BE2C (cell line): ENCODE measurements at regions not wholly inside any gene's neighbourhood (a gene's known extent, or its start where the extent isn't known, plus 50 kb on each side); places are given as distances from the start of the nearest gene placed in this dataset.

Experiments used
- DNase-seq: peaks from one replicate; pipeline ENCODE4 v3.0.0-alpha.2; 2020
- H3K27me3 ChIP-seq: fragments of 250-450 bp; sonication (Bioruptor Pico); 2 replicates; pipeline ENCODE4 v1.5.1; 2020; ENCODE audit warnings: mild to moderate bottlenecking
- H3K36me3 ChIP-seq: fragments of 250-450 bp; sonication (Bioruptor Pico); 2 replicates; pipeline ENCODE4 v1.5.1; 2020; ENCODE audit warnings: mild to moderate bottlenecking
- H3K4me1 ChIP-seq: fragments of 250-450 bp; sonication (Bioruptor Pico); 2 replicates; pipeline ENCODE4 v1.5.1; 2020
- H3K4me3 ChIP-seq: 2 replicates; pipeline ENCODE4 v1.5.1; 2011; ENCODE audit warnings: low read depth, low read length
- H3K9me3 ChIP-seq: fragments of 250-450 bp; sonication (Bioruptor Pico); 2 replicates; pipeline ENCODE4 v1.5.1; 2020
- TF ChIP-seq, protein P1 (sequence below): IDR thresholded peaks from 2 replicates; pipeline ENCODE4 v1.5.1; 2012; ENCODE audit warnings: mild to moderate bottlenecking, low read depth, low read length

DNA sequence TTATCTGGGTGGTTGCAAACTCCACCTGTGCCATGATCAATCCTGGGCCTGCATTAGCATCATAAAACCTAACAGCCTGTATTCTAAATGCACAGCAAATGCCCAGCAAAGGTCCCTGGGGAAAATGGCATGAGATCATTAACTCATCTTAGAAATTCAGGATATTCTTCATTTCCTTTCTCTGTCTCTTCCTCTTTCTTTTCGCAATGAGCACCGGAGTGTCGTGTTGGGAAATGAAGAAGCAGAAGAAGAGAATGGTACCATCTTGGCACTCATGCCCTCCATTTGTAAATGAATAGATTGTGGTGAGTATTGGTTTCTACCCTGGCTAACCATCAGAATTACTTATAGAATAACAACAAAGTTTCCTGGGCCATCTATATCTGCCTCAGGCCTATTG is 193.6 kb downstream of the GALC start:
- no peak overlapping the region for H3K4me3 ChIP-seq
- no peak for DNase-seq
- TF ChIP-seq, protein P1, sequence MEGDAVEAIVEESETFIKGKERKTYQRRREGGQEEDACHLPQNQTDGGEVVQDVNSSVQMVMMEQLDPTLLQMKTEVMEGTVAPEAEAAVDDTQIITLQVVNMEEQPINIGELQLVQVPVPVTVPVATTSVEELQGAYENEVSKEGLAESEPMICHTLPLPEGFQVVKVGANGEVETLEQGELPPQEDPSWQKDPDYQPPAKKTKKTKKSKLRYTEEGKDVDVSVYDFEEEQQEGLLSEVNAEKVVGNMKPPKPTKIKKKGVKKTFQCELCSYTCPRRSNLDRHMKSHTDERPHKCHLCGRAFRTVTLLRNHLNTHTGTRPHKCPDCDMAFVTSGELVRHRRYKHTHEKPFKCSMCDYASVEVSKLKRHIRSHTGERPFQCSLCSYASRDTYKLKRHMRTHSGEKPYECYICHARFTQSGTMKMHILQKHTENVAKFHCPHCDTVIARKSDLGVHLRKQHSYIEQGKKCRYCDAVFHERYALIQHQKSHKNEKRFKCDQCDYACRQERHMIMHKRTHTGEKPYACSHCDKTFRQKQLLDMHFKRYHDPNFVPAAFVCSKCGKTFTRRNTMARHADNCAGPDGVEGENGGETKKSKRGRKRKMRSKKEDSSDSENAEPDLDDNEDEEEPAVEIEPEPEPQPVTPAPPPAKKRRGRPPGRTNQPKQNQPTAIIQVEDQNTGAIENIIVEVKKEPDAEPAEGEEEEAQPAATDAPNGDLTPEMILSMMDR: no peak
- H3K27me3 ChIP-seq: no peaks in the 10 kb centered on the region
- H3K36me3 ChIP-seq: no peaks in the 10 kb centered on the region
- no peaks in the 10 kb centered on the region for H3K9me3 ChIP-seq
- H3K4me1 ChIP-seq: no peaks in the 10 kb centered on the region

DNA sequence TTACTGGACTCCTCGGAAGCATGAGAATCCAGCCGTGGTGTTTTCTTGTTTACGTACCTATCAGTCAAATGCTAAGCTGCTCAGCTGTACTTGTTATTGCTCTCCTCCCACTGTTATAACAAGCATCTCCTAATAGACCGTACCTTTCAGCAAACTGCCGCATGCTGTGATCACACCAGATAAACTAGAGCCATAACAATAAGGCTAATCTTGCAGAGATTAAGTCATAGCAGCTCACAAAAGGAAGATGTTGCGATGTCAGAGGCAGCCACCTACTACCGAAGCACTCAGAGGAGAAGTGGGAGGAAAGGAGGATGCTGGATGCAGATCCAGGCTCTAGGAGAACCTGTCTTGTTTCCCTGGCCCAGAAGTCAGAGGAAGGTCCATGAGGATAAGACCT is 196.0 kb downstream of the GALC start:
- DNase-seq: no peak
- no peaks in the 10 kb centered on the region for H3K4me1 ChIP-seq
- no peaks in the 10 kb centered on the region for H3K27me3 ChIP-seq
- TF ChIP-seq, protein P1: no peak
- H3K9me3 ChIP-seq: no peaks in the 10 kb centered on the region
- H3K4me3 ChIP-seq: no peak overlapping the region
- no peaks in the 10 kb centered on the region for H3K36me3 ChIP-seq

DNA sequence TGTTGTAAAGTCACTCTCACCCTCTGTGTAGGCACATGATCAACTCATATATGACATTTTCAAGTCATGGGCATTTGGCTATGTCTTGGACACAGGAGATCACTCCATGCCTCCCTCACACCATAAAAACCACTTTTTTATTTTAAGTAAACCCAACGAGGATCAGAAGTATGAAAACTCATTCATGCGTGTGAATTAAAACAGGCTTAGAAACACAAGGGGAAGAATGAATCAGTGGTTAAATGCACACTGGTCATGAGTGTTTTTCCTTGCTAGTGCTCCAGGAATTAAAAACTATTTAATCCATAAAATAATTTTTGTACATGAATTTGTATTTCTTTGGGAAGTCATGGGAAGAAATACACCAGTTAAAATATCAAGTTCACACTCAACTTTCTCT is 198.4 kb downstream of the GALC start:
- no peaks in the 10 kb centered on the region for H3K36me3 ChIP-seq
- no peak overlapping the region for H3K4me3 ChIP-seq
- DNase-seq: no peak
- H3K27me3 ChIP-seq: no peaks in the 10 kb centered on the region
- TF ChIP-seq, protein P1: no peak
- H3K4me1 ChIP-seq: no peaks in the 10 kb centered on the region
- H3K9me3 ChIP-seq: no peaks in the 10 kb centered on the region

DNA sequence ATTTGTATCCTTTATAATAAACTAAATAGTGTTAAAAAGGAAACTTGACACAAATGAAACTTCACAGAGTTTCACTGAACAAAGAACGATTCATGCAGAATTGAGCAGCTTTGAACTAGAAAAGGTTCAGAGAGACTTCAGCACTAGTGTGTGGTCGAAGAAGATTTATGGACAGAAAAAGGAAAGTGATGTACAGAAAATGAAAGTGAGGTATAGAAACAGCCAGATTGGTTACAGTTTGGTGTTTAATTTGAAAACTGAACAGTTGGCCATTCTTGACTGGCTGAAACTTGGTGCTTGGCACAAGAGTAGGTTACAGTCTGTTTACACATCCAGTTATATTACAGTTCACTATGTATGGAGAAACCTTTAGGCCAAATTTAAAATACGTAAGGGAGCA is 207.1 kb downstream of the GALC start:
- no peaks in the 10 kb centered on the region; the same call in 1 of the 2 replicates for H3K9me3 ChIP-seq
- H3K27me3 ChIP-seq: no peaks in the 10 kb centered on the region
- no peaks in the 10 kb centered on the region for H3K4me1 ChIP-seq
- TF ChIP-seq, protein P1: no peak
- H3K36me3 ChIP-seq: no peaks in the 10 kb centered on the region
- no peak for DNase-seq
- H3K4me3 ChIP-seq: no peak overlapping the region

DNA sequence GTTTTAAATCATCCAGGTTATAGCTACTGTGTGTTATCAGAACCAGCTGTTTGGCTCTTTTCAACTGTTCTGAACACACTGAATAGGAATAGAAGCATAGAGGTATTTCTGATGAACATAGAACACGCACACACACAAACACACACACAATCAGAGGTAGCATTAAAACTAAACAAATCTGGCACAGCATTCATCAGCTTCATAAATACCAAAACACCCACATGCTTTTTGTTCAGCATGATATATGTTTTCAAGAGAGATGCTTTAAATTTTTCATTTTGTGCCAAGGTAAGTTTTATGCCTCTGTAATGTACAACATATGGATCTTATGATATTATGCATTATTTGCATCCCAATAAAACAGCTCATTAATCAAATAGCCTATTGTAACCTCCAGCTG is 208.6 kb downstream of the GALC start:
- Histone ChIP-seq H3K27me3 (no peaks in the 10 kb centered on the region), H3K4me1 (no peaks in the 10 kb centered on the region), H3K4me3 (no peak overlapping the region), H3K36me3 (no peaks in the 10 kb centered on the region), H3K9me3 (no peaks in the 10 kb centered on the region; the same call in 1 of the 2 replicates)
- DNase-seq: no peak
- TF ChIP-seq, protein P1: no peak

DNA sequence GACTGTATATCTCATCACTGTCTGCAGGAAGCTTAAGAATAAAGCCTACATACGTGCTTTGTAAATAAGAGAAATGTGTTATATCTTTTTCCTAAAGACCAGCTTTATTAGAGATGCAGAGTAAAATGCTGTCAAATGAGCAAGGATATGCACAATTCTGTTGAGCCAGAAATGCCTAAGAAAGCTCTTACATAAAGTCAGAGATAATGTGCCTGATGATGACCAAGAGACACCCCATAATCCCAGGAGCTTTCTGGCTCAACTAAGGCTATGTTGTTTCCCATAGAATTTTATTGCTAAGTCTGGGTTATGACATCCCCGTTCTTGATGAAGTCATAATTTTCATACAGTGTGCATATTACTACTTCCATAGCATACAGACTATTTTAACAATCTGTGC is 209.9 kb downstream of the GALC start:
- H3K36me3 ChIP-seq: no peaks in the 10 kb centered on the region

More for the DNA sequence above, 209.9 kb downstream of the GALC start:
- Histone ChIP-seq H3K9me3 (no peaks in the 10 kb centered on the region; the same call in 1 of the 2 replicates), H3K4me1 (no peaks in the 10 kb centered on the region), H3K27me3 (no peaks in the 10 kb centered on the region), H3K4me3 (no peak overlapping the region)
- DNase-seq: no peak
- TF ChIP-seq, protein P1: no peak
